Endothelial cell of umbilical vein (primary cell): ENCODE measurements at regions not wholly inside any gene's neighbourhood (a gene's known extent, or its start where the extent isn't known, plus 50 kb on each side); places are given as distances from the start of the nearest gene placed in this dataset.

Source experiments
- BruUV-seq: library from RNA; stranded (reverse); fragments of 400-500 nt; replicated peaks from 2 replicates; lab custom pipeline; 2021; lab: Mats Ljungman, UMichigan
- CTCF ChIA-PET: fragments of 300-600, 350-600 bp; sonication (Branson Sonifier 250); formaldehyde crosslinking; loops from one replicate; lab custom pipeline; 2021; ENCODE audit warnings: antibody characterized with exemption, inconsistent platforms; lab: Charles Lee
- POLR2A ChIA-PET: fragments of 300-600, 350-600 bp; sonication (Branson Sonifier 250); formaldehyde crosslinking; loops from one replicate; lab custom pipeline; 2021; ENCODE audit warnings: antibody characterized with exemption, inconsistent platforms; lab: Charles Lee
- DNase-seq: peaks from one replicate; pipeline ENCODE4 v3.0.0-alpha.2; 2011; ENCODE audit warnings: low read depth, low spot score
- FAIRE-seq: peaks from 2 replicates; lab custom pipeline; 2011; peaks lifted over from hg19 to GRCh38; lab: Jason Lieb, UNC
- H2AFZ ChIP-seq: 2 replicates; pipeline ENCODE4 v1.6.0; 2012; ENCODE audit warnings: low read depth, low read length, control low read depth, inconsistent platforms
- H3K27ac ChIP-seq: 2 replicates; pipeline ENCODE4 v1.5.1; 2011; ENCODE audit warnings: low read depth, mild to moderate bottlenecking, control low read depth, low read length, moderate library complexity; ENCODE audit not compliant: insufficient read depth
- H3K27me3 ChIP-seq, 2 experiments: 2 replicates each; pipeline versions ENCODE4 v1.6.0 to v1.6.1; 2011; ENCODE audit warnings: low read length in 2 of 2, mixed read lengths in 1 of 2; ENCODE audit not compliant: control insufficient read depth in 2 of 2, insufficient read depth in 2 of 2
- H3K36me3 ChIP-seq, 2 experiments: 2 replicates in 1 of 2; 3 replicates in 1 of 2; pipeline ENCODE4 v1.5.1; 2011; ENCODE audit warnings: low read length in 2 of 2, mild to moderate bottlenecking in 1 of 2, moderate library complexity in 1 of 2; ENCODE audit not compliant: control insufficient read depth in 2 of 2, insufficient read depth in 2 of 2; ENCODE audit errors: extremely low read depth in 1 of 2
- H3K4me1 ChIP-seq: 3 replicates; pipeline ENCODE4 v1.5.1; 2011; ENCODE audit warnings: mild to moderate bottlenecking, low read length; ENCODE audit not compliant: control insufficient read depth, insufficient read depth; ENCODE audit errors: extremely low read depth
- H3K4me2 ChIP-seq: 2 replicates; pipeline ENCODE4 v1.6.1; 2011; ENCODE audit warnings: low read length, control low read depth, mixed read lengths; ENCODE audit not compliant: insufficient read depth
- H3K4me3 ChIP-seq, 3 experiments: fragments of 200-600 bp in 1 of 3; sonication (generic), shearing (Covaris generic) in 1 of 3; replicated peaks in 1 of 3; 2 replicates each; pipeline ENCODE4 v1.5.1; 2011 to 2016; ENCODE audit warnings: control low read depth in 3 of 3, low read length in 3 of 3, mild to moderate bottlenecking in 2 of 3, inconsistent platforms in 1 of 3, low read depth in 1 of 3, moderate library complexity in 1 of 3; ENCODE audit not compliant: insufficient read depth in 1 of 3
- H3K79me2 ChIP-seq: 2 replicates; pipeline ENCODE4 v1.6.0; 2012; ENCODE audit warnings: low read length, inconsistent platforms; ENCODE audit not compliant: control insufficient read depth, insufficient read depth
- H3K9ac ChIP-seq: replicated peaks from 2 replicates; pipeline ENCODE3; 2011; ENCODE audit warnings: low read length, control low read depth; ENCODE audit not compliant: insufficient read depth; ENCODE audit errors: extremely low read depth
- H3K9me1 ChIP-seq: replicated peaks from 3 replicates; pipeline ENCODE4 v1.6.0; 2011; ENCODE audit warnings: mild to moderate bottlenecking, low read length; ENCODE audit not compliant: control insufficient read depth, insufficient read depth; ENCODE audit errors: extremely low read depth
- H3K9me3 ChIP-seq: replicated peaks from 2 replicates; pipeline ENCODE4 v1.5.1; 2012; ENCODE audit warnings: low read length, inconsistent platforms; ENCODE audit not compliant: control insufficient read depth, insufficient read depth
- H4K20me1 ChIP-seq: replicated peaks from 2 replicates; pipeline ENCODE3; 2011; ENCODE audit warnings: mild to moderate bottlenecking, low read length; ENCODE audit not compliant: control insufficient read depth, insufficient read depth; ENCODE audit errors: extremely low read depth
- EZH2 ChIP-seq: IDR thresholded peaks from 2 replicates; pipeline ENCODE4 v1.6.1; 2012; ENCODE audit warnings: borderline replicate concordance, low read depth, mild to moderate bottlenecking, moderate library complexity, low read length, inconsistent platforms; ENCODE audit not compliant: severe bottlenecking
- GATA2 ChIP-seq: IDR thresholded peaks from 2 replicates; pipeline ENCODE4 v1.7.0; 2011; ENCODE audit warnings: low read depth, mild to moderate bottlenecking, moderate library complexity, mixed read lengths, low read length; ENCODE audit not compliant: insufficient read length, insufficient read depth
- JUN ChIP-seq: IDR thresholded peaks from 2 replicates; pipeline ENCODE4 v1.6.1; 2011; ENCODE audit warnings: borderline replicate concordance, low read depth; ENCODE audit not compliant: insufficient read length, insufficient read depth
- MAX ChIP-seq: IDR thresholded peaks from 2 replicates; pipeline ENCODE4 v1.6.1; 2011; ENCODE audit not compliant: insufficient read depth, insufficient read length
- POLR2AphosphoS5 ChIP-seq: IDR thresholded peaks from 2 replicates; pipeline ENCODE4 v1.6.1; 2012; ENCODE audit warnings: low read depth, mild to moderate bottlenecking, control low read depth, low read length, moderate library complexity; ENCODE audit not compliant: insufficient read depth
- dilution Hi-C: fragments of 300-500 bp; cut with MboI; formaldehyde crosslinking; loops from one replicate; pipeline ENCODE4 v1.15.0; 2019; ENCODE audit warnings: low sequenced_read_pairs; ENCODE audit not compliant: extremely low pct_ligation_motif_present
- intact Hi-C: fragments of 100-400 bp; cut with micrococcal nuclease; formaldehyde crosslinking; loops from one replicate; pipeline ENCODE4 v1.10.0; 2022

GRCh38 chrX:769796-770195 lies 139.2 kb downstream of the SHOX start:
- BruUV-seq: no TSS peak
- Histone ChIP-seq H3K36me3 (no peaks in the 10 kb centered on the region), H3K79me2 (no peaks in the 10 kb centered on the region), H3K27ac (no peak overlapping the region), H3K9ac (no peak overlapping the region), H3K4me3 (no peak overlapping the region), H3K27me3 (no peaks in the 10 kb centered on the region), H4K20me1 (no peaks in the 10 kb centered on the region), H3K4me2 (no peak overlapping the region), H3K9me3 (peaks cover 2% of the 10 kb centered on the region), H3K9me1 (no peaks in the 10 kb centered on the region), H3K4me1 (no peaks in the 10 kb centered on the region), H2AFZ (no peak overlapping the region)
- ChIA-PET CTCF (no interaction called here), POLR2A (no interaction called here)
- intact Hi-C loops: no loop called here
- TF ChIP-seq GATA2: no peak
- no peak for TF ChIP-seq POLR2AphosphoS5
- no peak for TF ChIP-seq EZH2
- DNase-seq: no peak
- dilution Hi-C loops: no loop called here
- FAIRE-seq: no peak

- H3K79me2 ChIP-seq: no peaks in the 10 kb centered on the region
- no peaks in the 10 kb centered on the region for H3K27me3 ChIP-seq
- ChIA-PET POLR2A (no interaction called here), CTCF (no interaction called here)
- H3K4me1 ChIP-seq: no peaks in the 10 kb centered on the region
- no peaks in the 10 kb centered on the region for H3K36me3 ChIP-seq
- no peak overlapping the region for H2AFZ ChIP-seq
- FAIRE-seq (no peak), DNase-seq (no peak)
- no peak overlapping the region for H3K9ac ChIP-seq
- peaks cover 2% of the 10 kb centered on the region for H3K9me3 ChIP-seq
- H4K20me1 ChIP-seq: no peaks in the 10 kb centered on the region
- no peak overlapping the region for H3K4me2 ChIP-seq
- intact Hi-C loops: no loop called here
- no peak overlapping the region for H3K27ac ChIP-seq
- no peak for TF ChIP-seq GATA2
- no peak for TF ChIP-seq JUN
- no peak for TF ChIP-seq MAX
- no TSS peak for BruUV-seq
- no peaks in the 10 kb centered on the region for H3K9me1 ChIP-seq
- dilution Hi-C loops: no loop called here
- H3K4me3 ChIP-seq: no peak overlapping the region
Measured at GRCh38 chrX:768596-768995, 138.0 kb downstream of the SHOX start.
